HG02970 (cell line): ENCODE measurements at regions not wholly inside any gene's neighbourhood (a gene's known extent, or its start where the extent isn't known, plus 50 kb on each side); places are given as distances from the start of the nearest gene placed in this dataset.
"Not testable (repeated sequence)": the region's sequence is repeated elsewhere in the genome, so short reads cannot be mapped to it uniquely, and the experiment has no call there.

Experiments used
- ATAC-seq: cut with Tn5 transposase; IDR thresholded peaks from one replicate; pipeline ENCODE4 v1.9.1; 2021; ENCODE audit warnings: mild to moderate bottlenecking, moderate library complexity, moderate number of reproducible peaks; ENCODE audit not compliant: unreplicated experiment, low FRiP score

DNA sequence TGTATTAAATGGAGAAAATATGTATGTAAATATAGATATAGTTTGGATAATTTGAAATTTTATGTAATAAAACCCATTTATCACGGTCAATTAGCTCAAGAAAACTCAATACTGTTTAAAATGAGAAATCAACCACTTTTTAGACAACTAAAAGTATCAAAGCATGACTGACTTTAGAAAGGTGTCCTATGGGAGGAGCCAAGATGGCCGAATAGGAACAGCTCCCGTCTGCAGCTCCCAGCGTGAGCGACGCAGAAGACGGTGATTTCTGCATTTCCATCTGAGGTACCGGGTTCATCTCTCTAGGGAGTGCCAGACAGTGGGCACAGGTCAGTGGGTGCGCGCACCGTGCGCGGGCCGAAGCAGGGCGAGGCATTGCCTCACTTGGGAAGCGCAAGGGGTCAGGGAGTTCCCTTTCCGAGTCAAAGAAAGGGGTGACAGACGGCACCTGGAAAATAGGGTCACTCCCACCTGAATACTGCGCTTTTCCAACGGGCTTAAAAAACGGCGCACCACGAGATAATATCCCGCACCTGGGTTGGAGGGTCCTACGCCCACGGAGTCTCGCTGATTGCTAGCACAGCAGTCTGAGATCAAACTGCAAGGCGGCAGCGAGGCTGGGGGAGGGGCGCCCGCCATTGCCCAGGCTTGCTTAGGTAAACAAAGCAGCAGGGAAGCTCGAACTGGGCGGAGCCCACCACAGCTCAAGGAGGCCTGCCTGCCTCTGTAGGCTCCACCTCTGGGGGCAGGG is 182.8 kb upstream of the NECTIN3 start:
- not testable (repeated sequence) for ATAC-seq

DNA sequence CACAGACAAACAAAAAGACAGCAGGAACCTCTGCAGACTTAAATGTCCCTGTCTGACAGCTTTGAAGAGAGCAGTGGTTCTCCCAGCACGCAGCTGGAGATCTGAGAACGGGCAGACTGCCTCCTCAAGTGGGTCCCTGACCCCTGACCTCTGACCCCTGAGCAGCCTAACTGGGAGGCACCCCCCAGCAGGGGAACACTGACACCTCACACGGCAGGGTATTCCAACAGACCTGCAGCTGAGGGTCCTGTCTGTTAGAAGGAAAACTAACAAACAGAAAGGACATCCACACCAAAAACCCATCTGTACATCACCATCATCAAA is 182.3 kb upstream of the NECTIN3 start:
- not testable (repeated sequence) for ATAC-seq

DNA sequence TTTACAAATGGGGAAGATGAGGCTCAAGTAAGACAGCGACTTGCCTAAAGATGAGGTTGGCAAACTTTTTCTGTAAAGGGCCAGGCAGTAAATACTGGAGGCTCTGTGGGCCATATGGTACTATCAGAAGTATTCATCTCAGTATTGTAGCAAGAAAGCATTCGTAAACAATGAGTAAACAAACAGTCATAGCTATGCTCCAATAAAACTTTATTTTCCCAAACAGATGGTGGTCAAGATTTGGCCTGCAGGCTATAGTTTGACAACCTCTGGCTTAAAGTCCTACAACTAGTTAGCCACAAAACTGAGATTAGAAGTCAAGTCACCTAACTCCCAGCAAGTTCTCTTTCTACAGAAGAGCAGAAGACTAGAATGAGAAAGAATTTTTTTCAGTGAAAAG is 177.0 kb upstream of the NECTIN3 start:
- no peak for ATAC-seq

DNA sequence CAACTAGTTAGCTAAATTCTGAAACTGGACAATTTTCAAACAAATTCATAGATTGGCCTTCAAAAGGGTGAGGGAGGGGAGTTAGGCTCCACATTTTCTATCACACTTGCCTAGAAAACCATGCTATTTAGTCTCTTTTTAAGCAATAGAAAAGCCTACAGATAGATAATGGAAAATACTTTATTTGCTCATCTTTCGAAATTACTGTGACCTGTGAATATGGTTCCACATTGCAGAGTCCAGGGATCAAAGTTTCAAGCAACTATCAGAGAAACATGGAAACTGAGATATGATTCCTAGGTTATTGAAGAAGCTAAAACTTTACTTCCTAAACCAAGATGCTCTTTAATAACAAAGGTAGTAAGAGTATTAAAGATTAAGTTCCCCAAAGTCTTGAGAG is 176.6 kb upstream of the NECTIN3 start:
- no peak for ATAC-seq

DNA sequence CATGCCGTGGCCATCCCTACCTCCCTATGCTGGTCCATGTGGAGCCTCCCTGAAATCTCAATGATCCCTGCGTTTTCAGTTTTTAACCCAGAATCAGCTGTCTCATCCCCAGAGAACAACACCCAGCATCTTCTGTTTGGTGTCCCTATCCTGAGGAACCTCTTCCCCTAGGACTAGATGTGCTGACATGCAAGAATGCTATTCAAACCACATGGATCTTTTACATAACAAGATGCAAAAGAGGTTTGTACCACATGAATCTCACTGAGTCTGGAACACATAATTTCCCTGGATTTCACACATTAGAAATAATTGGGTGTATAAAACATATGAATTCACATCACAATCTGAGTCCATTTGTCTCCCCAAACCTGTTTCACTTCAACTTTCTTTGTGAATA is 174.6 kb upstream of the NECTIN3 start:
- ATAC-seq = no peak

DNA sequence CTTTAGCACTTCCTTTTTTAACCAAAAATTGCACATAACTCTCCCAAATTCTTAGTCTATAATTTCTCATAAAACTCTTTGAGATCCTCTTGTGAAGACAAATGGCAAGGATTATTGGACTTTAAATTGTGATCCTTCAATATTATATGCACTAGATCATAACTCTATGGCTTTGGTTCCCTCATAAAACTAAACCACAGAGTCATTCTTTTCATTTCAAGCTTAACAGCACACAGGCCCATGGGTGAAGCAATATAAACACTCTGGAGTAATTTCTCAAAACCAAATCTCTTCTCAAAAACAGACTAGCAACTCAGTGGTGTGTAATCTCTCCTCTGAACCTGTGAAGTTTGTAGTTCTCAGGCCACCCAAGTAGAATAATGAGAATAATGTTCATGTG is 171.0 kb upstream of the NECTIN3 start:
- no peak for ATAC-seq

DNA sequence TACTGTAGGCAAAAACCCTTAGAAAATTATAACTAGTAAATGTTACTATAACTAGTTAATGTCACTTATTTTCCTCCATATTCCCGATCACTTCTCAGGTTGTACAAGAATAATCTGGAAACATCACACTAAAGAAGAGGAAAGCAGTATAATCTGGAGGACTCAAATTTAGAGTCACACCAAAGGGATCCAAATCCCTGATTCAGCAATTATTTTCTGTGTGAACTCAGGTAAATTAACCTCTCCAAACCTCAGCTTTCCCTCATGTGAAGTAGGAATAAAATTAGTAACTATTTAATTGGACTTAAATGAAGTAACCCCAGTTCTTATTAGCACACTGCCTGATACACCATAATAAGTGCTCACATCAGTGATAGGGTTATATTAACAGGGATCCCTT is 170.1 kb upstream of the NECTIN3 start:
- no peak for ATAC-seq

DNA sequence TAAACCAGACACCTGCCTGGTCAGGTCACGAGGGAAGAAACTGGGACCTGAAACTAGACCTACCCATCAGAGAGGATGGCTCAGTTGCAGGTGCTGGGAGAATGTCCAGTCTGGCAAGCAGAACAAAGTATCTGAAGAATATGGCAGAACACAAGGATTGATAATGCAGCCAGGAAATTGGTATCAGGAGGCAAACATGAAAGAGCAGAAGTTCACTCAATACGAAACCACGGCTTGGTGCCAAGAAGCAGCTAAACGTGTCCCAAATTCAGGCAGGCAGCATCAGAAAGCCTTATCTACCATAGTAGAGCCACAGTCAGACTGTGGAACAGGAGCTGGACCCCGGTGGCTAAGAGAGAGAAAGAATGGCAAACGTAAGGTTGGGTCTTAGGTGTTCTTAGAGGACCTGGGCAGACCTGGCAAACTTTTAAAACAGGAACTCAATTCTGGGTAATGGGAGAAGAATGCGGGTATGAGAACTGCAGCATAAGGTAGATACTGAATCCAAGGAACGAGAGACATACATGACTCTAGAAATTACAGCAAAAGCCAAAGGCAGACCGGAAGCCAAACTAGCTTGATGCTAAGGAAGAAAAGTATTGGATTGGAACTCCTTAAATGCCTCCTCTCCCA is 169.0 kb upstream of the NECTIN3 start:
- no peak for ATAC-seq

DNA sequence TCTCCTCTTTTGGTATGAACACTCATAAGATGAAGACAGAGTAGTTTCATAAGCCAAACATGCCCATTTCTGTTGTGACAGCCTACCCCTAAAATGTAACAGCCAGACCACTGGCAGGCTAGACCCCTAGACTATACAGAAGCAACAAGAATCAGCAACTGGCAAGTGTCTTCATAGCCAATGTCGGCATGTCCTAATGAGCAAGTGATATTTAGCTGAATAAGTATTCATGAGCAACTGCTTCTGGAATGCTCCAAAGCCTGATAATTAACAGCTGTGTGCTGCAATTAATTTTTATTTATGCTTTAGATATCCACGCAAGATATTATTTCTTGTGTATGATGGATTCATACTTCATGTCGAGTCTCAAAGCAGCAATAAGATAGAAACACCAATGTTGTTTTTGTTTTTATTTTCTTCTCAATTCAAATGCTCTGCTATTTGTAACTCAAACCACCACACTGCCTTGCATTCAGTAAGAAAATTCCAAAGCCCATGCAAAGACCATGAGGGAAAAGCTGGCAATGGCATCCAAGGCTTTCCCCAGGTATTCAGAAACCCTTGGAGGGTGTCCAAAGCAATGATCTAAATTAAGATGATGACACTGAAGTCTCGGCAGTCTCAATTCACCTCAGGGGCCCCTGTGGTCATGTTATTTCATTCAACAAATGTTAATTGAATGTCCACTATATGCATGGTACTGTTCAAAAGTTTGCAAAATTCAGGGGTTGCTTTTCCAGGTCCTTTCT is 167.7 kb upstream of the NECTIN3 start:
- no peak for ATAC-seq

DNA sequence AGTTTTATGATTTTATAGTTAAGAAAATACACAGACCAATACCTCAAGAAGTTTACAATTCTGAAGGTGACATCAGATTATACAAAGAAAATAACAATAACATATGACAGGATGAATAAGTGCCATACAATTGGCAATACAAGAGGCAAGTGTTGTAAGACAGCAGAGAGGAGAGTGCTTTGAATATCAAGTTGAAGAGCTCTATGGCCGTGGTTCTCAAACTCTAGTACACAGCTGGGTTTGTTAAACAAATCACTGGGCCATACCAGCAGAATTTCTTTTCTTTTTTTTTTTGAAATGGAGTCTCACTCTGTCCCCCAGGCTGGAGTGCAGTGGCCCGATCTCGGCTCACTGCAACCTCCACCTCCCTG is 167.1 kb upstream of the NECTIN3 start:
- ATAC-seq = no peak

DNA sequence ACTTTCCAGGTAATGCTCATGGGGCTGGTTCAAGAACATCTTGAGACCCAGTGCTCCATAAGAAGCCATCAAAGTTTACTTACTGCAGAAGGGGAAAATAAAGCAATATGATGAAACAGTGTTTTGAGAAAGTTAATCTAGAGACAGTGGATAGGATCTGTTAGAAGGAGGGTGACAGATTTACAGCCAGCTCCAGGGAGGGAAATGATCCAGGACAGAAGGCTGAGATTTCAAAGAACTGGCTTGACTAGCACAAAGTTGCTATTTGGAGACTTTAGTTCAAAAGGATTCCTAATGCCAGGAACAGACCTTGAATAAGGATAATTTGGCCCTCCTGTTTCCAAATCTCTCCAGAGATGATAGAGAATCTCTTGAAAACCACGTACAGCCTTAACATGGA is 166.5 kb upstream of the NECTIN3 start:
- no peak for ATAC-seq

DNA sequence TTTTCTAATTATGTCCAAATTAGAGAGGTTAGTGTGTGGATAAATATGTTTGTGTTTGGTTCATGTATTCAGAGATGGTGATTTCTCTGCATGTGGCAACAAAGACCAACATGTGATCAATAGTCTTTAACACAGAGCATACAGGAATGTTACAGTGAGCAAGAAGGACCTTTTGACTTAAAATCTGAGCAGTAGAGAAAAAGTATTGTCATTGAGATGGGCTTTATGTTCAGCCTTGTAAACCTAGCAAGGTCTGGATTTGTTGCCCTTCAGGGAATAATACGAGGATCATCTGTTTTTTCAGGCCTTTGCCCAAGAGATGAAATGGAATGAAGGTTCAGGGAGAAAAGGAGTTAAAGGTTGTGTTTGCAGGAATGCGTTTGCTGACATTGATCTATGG is 161.8 kb upstream of the NECTIN3 start:
- no peak for ATAC-seq

DNA sequence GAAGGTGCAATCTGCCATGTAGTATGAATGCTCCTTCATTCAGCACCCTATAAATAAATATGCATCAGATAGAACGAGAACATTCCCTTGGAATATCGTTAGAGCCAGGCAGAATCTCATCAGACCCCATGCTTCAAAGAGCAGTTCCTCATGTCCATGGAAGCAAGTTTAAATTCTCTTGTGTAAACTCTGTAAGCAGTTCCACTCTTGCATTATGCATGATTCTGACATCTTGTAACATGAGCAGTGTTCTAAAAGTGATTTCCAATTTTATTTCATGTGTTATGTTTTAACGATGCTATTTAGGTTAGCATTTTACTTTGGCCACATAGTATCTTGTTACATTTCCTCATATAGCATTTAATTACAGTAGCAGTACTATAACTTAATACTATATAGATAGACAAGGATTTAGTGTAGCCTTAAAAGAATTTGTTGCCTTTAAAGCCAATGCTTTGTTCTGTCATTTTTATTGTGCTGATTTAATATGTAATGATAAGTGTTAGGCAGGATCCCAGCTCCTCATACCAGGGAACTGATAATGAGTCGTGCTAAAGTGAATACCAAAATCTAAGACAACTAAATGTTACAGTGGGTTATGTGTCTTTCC is 161.2 kb upstream of the NECTIN3 start:
- ATAC-seq = no peak

DNA sequence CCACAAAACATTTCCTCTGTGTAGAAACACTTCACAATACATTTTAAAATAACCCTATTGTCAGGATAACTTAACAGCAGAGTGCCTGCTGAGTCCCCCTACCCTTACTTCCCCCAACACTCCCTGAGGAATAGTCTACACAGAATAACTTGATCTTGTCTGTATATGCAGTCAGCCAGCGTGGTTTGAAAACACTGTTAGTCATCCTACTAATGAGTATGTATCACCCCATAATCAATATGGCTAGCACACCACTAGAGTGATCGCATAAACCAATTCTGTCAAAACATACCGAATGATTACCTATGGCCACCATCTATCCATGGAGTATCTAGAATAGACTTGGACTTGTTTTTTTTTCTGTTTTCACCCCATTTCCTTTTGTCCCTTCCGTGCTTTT is 152.7 kb upstream of the NECTIN3 start:
- no peak for ATAC-seq

DNA sequence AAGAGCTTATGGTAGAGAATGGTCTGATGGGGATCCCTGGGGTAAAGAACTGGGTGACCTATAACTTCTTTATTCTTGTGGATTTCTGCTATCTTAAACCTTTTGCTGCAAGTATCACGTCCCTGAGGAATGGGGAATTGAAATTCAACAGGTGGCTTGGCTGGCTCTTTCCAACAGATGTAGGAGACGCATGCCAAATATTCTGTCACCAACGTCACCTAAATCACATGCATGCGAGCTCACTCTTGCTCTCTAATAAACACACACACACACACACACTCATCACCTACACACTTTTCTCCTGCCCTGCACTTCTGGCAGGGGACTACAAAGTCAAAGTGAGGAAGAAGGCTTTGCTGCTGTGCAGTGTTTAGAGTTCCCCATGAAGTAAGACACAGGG is 145.8 kb upstream of the NECTIN3 start:
- no peak for ATAC-seq

DNA sequence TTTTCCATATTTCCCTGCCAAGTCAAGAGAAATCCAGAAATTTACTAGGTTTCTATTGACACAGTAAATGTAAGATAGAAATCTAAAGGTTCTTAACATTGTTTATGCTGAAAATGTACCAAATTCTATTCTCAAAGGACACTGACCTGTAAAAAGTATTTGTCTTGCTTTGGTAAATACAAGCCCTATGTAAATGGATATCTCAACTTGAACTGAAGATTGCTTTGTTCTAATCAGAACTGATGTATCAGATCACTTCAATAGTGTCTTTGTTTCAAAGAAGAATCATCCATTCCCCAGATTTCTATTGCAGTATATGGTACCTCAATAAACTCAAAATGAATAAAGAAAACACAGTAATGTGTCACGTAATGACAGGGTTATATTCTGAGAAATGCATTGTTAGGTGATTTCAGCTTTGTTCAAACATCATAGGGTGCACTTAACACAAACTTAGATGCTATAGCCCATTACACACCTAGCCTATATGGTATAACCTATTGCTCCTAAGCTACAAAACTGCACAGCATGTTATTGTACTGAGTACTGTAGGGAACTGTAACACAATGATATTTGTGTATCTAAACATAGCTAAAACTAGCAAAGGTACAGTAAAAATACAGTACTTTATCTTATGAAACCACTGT is 143.5 kb upstream of the NECTIN3 start:
- no peak for ATAC-seq

DNA sequence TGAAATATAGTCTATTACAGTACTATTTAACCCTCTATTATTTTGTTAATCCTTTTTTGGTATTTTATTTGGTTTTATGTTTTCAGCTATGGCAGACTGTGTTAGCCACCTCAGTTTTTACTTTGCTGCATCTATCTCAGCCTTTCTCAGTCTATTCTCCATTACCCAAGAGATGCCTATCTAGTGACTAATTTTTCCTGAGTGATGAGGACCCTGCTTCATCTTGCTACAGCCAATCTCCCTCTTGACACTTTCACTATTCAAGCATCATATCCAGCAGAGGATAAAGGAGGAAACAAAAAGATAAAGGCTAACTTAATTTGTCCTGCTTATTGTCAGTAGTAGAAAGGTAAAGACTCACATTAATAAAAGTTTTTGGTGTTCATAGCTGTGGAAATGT is 141.8 kb upstream of the NECTIN3 start:
- ATAC-seq = no peak

DNA sequence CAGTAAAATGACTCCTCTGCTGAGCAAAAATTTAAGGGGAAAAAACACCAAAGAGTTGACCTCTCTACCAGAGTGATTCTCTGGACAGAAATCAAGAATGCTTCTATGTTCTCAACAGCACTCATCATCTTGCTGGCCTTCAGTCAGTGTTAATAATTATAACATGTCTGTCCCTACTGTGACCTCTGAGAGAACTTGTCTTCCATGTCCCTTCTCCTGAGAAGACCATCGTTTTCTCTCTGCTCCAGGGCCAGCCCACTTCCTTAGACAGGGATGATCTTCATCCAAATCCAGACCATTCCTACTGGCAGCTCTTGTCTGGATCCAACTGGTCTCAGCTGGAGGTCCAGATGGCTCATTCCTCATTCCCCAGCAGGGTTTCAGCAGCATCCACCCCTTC is 139.0 kb upstream of the NECTIN3 start:
- ATAC-seq = no peak

DNA sequence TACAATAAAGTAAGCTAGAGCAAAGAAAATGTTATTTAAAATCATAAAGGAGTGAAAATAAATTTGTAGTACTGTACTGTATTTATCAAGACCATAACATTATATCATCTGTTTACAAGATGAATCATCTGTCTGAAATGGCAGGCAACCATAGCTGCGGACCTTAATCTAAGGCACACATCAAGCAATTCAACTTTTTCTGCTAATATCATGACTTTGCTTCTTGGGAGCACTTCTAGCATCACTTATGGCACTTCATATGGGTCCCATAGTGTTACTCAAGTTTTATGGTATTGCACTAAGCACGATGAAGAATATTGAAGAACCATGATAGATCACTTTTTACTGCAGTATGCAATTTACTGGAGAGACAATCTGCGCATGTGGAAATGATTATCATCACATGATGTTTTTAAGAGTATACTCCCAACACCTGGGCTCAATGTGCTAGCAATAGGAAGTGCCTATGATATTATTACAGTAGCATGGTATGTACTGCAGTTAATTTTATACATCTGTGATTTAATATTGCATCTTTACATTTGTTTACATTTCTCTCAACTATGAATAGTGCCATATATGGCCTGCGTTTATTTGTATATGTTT is 137.7 kb upstream of the NECTIN3 start:
- no peak for ATAC-seq

DNA sequence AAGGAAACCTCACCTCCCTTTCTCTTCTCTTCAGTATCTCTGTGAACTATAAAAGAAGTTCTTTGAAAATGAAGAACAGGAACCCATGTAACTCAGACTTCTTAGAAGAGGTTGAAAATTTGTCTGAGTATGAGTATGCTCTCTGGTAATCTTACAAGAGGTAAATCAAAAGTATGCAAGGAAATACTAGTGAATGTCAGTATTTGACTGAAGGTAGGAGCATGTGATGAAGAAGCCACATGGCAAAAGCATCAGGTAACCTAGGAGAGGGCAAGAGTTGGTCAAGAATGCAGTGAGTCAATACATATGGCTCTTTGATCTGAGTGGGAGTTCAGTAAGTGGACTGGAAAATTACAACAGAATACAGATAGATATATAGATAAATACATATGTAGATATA is 133.0 kb upstream of the NECTIN3 start:
- no peak for ATAC-seq

DNA sequence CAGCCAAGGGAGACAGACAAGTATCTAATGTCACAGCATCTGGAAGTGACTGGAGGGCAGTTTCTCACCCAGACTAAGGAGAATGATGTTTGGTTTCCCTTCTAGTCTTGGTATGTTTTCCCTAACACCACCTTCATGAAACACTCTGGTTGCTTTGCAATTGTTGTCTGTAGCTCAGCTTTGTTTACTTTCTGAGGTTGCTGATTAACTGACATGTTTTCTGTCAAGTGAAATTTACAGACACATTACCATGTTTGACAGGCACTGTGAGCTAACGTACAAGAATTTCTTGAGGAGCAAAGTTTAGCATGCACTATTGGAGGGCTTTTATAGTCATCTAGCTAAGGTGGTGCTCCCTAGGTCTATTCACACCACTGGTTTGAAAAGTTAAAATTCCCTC is 131.6 kb upstream of the NECTIN3 start:
- ATAC-seq = no peak
